CD4-positive, CD25-positive, alpha-beta regulatory T cell (primary cell): ENCODE measurements at regions not wholly inside any gene's neighbourhood (a gene's known extent, or its start where the extent isn't known, plus 50 kb on each side); places are given as distances from the start of the nearest gene placed in this dataset.
A peak's percentile ranks its signal among the peaks of the same experiment; 100 is the strongest.
"Not testable (repeated sequence)": the region's sequence is repeated elsewhere in the genome, so short reads cannot be mapped to it uniquely, and the experiment has no call there.

Source experiments
- ATAC-seq, 2 donors: fragments of 150-1000 bp; cut with Tn5 transposase; one replicate each; pipeline ENCODE4 v1.10.0; 2021; ENCODE audit warnings: low read depth in 2 of 2, moderate number of reproducible peaks in 2 of 2, moderate library complexity in 1 of 2
- DNase-seq, 3 donors: peaks; one replicate each; pipeline versions ENCODE4 v3.0.0 to v3.0.0-alpha.2; 2012 to 2022; ENCODE audit warnings: mixed read lengths in 1 of 3
- H3K27ac ChIP-seq: one replicate; pipeline ENCODE4 v1.7.0; 2013; ENCODE audit warnings: mild to moderate bottlenecking, low read length; ENCODE audit not compliant: insufficient read depth, poor library complexity, severe bottlenecking
- H3K27me3 ChIP-seq: one replicate; pipeline ENCODE4 v1.7.0; 2013; ENCODE audit warnings: low read length; ENCODE audit not compliant: control insufficient read depth, insufficient read depth
- H3K36me3 ChIP-seq: one replicate; pipeline ENCODE4 v1.7.0; 2013; ENCODE audit warnings: mild to moderate bottlenecking, low read length, moderate library complexity; ENCODE audit not compliant: control insufficient read depth, insufficient read depth
- H3K4me1 ChIP-seq: 2 replicates; pipeline ENCODE4 v1.7.0; 2013; ENCODE audit warnings: mild to moderate bottlenecking, low read length; ENCODE audit not compliant: insufficient read depth, control insufficient read depth, poor library complexity, severe bottlenecking
- H3K4me3 ChIP-seq: one replicate; pipeline ENCODE4 v1.7.0; 2013; ENCODE audit warnings: low read depth, mild to moderate bottlenecking, low read length, moderate library complexity
- H3K9me3 ChIP-seq, 2 experiments: 1 replicate in 1 of 2; 2 replicates in 1 of 2; pipeline ENCODE4 v1.7.0; 2013; ENCODE audit warnings: low read length in 2 of 2, mild to moderate bottlenecking in 1 of 2, moderate library complexity in 1 of 2; ENCODE audit not compliant: control insufficient read depth in 2 of 2
- H3K27ac Mint-ChIP-seq, 3 donors: one replicate each; pipeline ENCODE4 v1.8.0; 2020 to 2022; ENCODE audit warnings: mild to moderate bottlenecking in 3 of 3, mixed read lengths in 3 of 3, moderate library complexity in 2 of 3
- H3K27me3 Mint-ChIP-seq: one replicate; pipeline ENCODE4 v1.8.0; 2022; ENCODE audit warnings: mild to moderate bottlenecking, mixed read lengths
- H3K36me3 Mint-ChIP-seq: one replicate; pipeline ENCODE4 v1.8.0; 2020; ENCODE audit warnings: mixed read lengths
- H3K4me1 Mint-ChIP-seq, 4 donors: one replicate each; pipeline ENCODE4 v1.8.0; 2020 to 2022; ENCODE audit warnings: mixed read lengths in 4 of 4, mild to moderate bottlenecking in 1 of 4
- H3K4me3 Mint-ChIP-seq, 4 donors: one replicate each; pipeline ENCODE4 v1.8.0; 2020 to 2022; ENCODE audit warnings: mild to moderate bottlenecking in 4 of 4, mixed read lengths in 4 of 4, moderate library complexity in 3 of 4
- H3K9me3 Mint-ChIP-seq, 7 donors: one replicate each; pipeline ENCODE4 v1.8.0; 2020 to 2022; ENCODE audit warnings: mixed read lengths in 7 of 7, mild to moderate bottlenecking in 3 of 7, moderate library complexity in 2 of 7

DNA sequence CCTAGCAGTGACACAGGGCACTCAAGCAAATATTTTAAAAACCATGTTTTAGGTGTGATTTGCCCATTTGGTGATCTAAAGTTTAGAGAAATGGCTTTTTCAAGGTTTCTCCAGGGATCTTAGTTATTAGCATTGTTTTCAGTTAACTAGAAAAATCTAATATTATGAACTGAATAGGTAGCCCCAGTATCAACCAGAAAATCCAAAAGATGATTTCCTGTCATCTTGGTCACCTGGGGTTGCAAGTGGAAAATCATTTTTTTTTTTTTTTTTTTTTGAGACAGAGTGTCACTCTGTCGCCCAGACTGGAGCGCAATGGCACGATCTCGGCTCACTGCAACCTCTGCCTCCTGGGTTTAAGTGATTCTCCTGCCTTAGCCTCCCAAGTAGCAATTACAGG, 106.6 kb upstream of the FMN2 start:
- Mint-ChIP-seq H3K36me3 (no peaks in the 10 kb centered on the region), H3K4me1 (no peaks in the 10 kb centered on the region), H3K9me3 (peaks cover 0 to 55% (median 21%) of the 10 kb centered on the region in 7 donors), H3K27me3 (no peaks in the 10 kb centered on the region), H3K27ac (no peak overlapping the region), H3K4me3 (no peak overlapping the region)
- Histone ChIP-seq H3K4me1 (no peaks in the 10 kb centered on the region), H3K9me3 (peaks cover 36 to 49% of the 10 kb centered on the region in 2 experiments), H3K27me3 (no peaks in the 10 kb centered on the region), H3K27ac (no peak overlapping the region), H3K36me3 (no peaks in the 10 kb centered on the region), H3K4me3 (no peak overlapping the region)
- ATAC-seq (no peak), DNase-seq (peak in 1 of 3 donors; percentile 11)

- H3K4me1 ChIP-seq = no peaks in the 10 kb centered on the region
- no peaks in the 10 kb centered on the region for H3K36me3 ChIP-seq
- H3K27ac ChIP-seq = no peak overlapping the region
- H3K27me3 Mint-ChIP-seq = no peaks in the 10 kb centered on the region
- no peak overlapping the region for H3K4me3 ChIP-seq
- DNase-seq = peak in 1 of 3 donors; percentile 33
- peaks cover 0 to 45% (median 17%) of the 10 kb centered on the region in 7 donors for H3K9me3 Mint-ChIP-seq
- H3K27ac Mint-ChIP-seq = no peak overlapping the region
- H3K36me3 Mint-ChIP-seq = no peaks in the 10 kb centered on the region
- H3K4me3 Mint-ChIP-seq = no peak overlapping the region
- H3K9me3 ChIP-seq = peaks cover 32 to 47% of the 10 kb centered on the region in 2 experiments
- H3K27me3 ChIP-seq = no peaks in the 10 kb centered on the region
- H3K4me1 Mint-ChIP-seq = no peaks in the 10 kb centered on the region
- no peak for ATAC-seq
Observed at GRCh38 chr1:239987103-239987745, 104.5 kb upstream of the FMN2 start.

GRCh38 chr1:239989990-239990389, 101.7 kb upstream of the FMN2 start:
- no peak overlapping the region for H3K4me3 Mint-ChIP-seq
- ATAC-seq = no peak
- no peaks in the 10 kb centered on the region for H3K36me3 Mint-ChIP-seq
- H3K27ac ChIP-seq = no peak overlapping the region
- H3K4me1 Mint-ChIP-seq = no peaks in the 10 kb centered on the region
- H3K9me3 Mint-ChIP-seq = peaks cover 0 to 22% (median 7%) of the 10 kb centered on the region in 7 donors
- H3K27me3 ChIP-seq = no peaks in the 10 kb centered on the region
- no peaks in the 10 kb centered on the region for H3K4me1 ChIP-seq
- peaks cover 4% of the 10 kb centered on the region for H3K27me3 Mint-ChIP-seq
- no peaks in the 10 kb centered on the region for H3K36me3 ChIP-seq
- no peak overlapping the region for H3K27ac Mint-ChIP-seq
- DNase-seq = no peak
- H3K9me3 ChIP-seq = peaks cover 14 to 19% of the 10 kb centered on the region in 2 experiments
- H3K4me3 ChIP-seq = no peak overlapping the region

DNA sequence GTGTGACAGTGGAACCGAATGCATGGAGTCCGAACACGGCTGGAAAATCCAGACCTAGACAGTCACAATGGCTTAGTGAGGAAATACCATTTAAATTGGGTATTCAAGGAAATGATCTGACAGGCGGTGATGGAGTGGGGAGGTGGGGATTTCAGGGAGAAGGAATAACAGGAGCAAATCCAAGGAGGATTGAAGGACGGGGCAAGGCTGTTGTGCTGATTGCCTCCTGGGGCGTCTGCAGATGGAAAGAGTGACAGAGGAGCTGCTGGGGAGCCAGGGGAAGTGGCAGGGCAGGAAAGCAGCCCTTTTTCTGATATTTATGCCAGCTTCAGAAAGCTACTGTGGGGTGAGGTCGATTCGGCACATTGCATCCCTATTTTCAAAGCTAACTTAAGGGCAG, 99.1 kb upstream of the FMN2 start:
- H3K27me3 Mint-ChIP-seq = peaks cover 11% of the 10 kb centered on the region
- not testable (repeated sequence) for H3K9me3 ChIP-seq

DNA sequence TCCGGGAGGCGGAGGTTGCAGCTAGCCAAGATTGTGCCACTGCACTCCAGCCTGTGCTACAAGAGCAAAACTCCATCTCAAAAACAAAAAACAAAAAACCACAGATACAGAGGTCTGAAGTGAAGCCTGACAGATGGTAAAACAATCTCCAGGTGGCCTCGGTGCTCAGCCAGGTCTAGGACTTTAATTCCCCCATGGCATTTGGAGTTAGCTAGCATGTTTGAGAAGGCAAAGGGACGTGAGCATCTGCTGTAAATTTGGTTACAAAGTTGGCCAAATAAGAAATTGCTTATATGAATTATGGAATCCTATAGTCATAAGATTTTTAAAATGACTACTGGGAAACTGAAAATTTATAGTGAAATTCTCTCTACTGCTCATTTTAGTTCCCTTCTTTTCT, 98.3 kb upstream of the FMN2 start:
- Histone ChIP-seq H3K27me3 (peaks cover 8% of the 10 kb centered on the region), H3K36me3 (no peaks in the 10 kb centered on the region), H3K27ac (no peak overlapping the region), H3K9me3 (peaks cover 0 to 2% of the 10 kb centered on the region in 2 experiments), H3K4me3 (no peak overlapping the region), H3K4me1 (no peaks in the 10 kb centered on the region)
- no peak for ATAC-seq
- Mint-ChIP-seq H3K27me3 (peaks cover 15% of the 10 kb centered on the region), H3K9me3 (peaks cover 0 to 7% (median 3%) of the 10 kb centered on the region in 7 donors), H3K27ac (no peak overlapping the region), H3K4me3 (no peak overlapping the region), H3K36me3 (no peaks in the 10 kb centered on the region), H3K4me1 (peaks cover 0 to 3% (median under 1%) of the 10 kb centered on the region in 4 donors)
- no peak for DNase-seq

More for the DNA sequence above, 99.1 kb upstream of the FMN2 start:
- Mint-ChIP-seq H3K27ac (peak overlapping the region in 1 of 3 donors; percentile 35), H3K9me3 (peaks cover 0 to 11% (median 3%) of the 10 kb centered on the region in 7 donors)
- not testable (repeated sequence) for H3K36me3 Mint-ChIP-seq, H3K27ac ChIP-seq, H3K27me3 ChIP-seq, H3K4me1 Mint-ChIP-seq, H3K4me3 Mint-ChIP-seq, DNase-seq, H3K36me3 ChIP-seq, ATAC-seq, H3K4me3 ChIP-seq, H3K4me1 ChIP-seq

- Histone ChIP-seq H3K27ac (no peak overlapping the region), H3K4me3 (no peak overlapping the region), H3K9me3 (peaks cover 0 to 2% of the 10 kb centered on the region in 2 experiments), H3K4me1 (no peaks in the 10 kb centered on the region), H3K27me3 (peaks cover 18% of the 10 kb centered on the region), H3K36me3 (no peaks in the 10 kb centered on the region)
- peaks cover 17% of the 10 kb centered on the region for H3K27me3 Mint-ChIP-seq
- no peak for DNase-seq
- peaks cover 0 to 4% (median 3%) of the 10 kb centered on the region in 7 donors for H3K9me3 Mint-ChIP-seq
- H3K4me3 Mint-ChIP-seq = no peak overlapping the region
- no peak overlapping the region for H3K27ac Mint-ChIP-seq
- H3K36me3 Mint-ChIP-seq = no peaks in the 10 kb centered on the region
- no peak for ATAC-seq
- peaks cover 0 to 3% (median under 1%) of the 10 kb centered on the region in 4 donors for H3K4me1 Mint-ChIP-seq
Observed at GRCh38 chr1:239995281-239995680, 96.4 kb upstream of the FMN2 start.

DNA sequence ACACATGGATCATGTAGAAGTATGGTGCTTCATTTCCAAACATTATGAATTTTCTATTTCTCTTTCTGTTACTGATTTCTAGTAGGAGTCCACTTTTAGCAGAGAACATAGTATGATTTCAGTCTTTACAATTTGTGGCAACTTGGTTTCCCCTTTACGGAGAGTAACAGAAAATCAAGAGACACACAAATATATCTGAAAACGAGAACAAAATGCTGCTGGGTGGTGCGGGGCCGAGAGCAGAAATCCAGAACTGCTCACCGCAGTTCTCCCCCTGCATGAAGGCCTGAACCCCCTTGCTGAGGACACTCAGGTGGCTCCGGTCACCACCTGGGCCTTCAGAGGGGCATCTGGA, 94.5 kb upstream of the FMN2 start:
- H3K4me3 Mint-ChIP-seq = no peak overlapping the region
- peaks cover 0 to 4% (median 0%) of the 10 kb centered on the region in 7 donors for H3K9me3 Mint-ChIP-seq
- no peaks in the 10 kb centered on the region for H3K4me1 ChIP-seq
- peaks cover 18% of the 10 kb centered on the region for H3K27me3 ChIP-seq
- no peak overlapping the region for H3K27ac ChIP-seq
- peaks cover 0 to 3% (median under 1%) of the 10 kb centered on the region in 4 donors for H3K4me1 Mint-ChIP-seq
- H3K36me3 Mint-ChIP-seq = no peaks in the 10 kb centered on the region
- DNase-seq = no peak
- no peak overlapping the region for H3K27ac Mint-ChIP-seq
- peaks cover 17% of the 10 kb centered on the region for H3K27me3 Mint-ChIP-seq
- ATAC-seq = no peak
- H3K4me3 ChIP-seq = no peak overlapping the region
- no peaks in the 10 kb centered on the region for H3K36me3 ChIP-seq
- H3K9me3 ChIP-seq = no peaks in the 10 kb centered on the region
